HL-60 (cell line): ENCODE measurements at regions not wholly inside any gene's neighbourhood (a gene's known extent, or its start where the extent isn't known, plus 50 kb on each side); places are given as distances from the start of the nearest gene placed in this dataset.

ENCODE experiments used
- DNase-seq, 2 experiments: peaks; one replicate each; pipeline ENCODE4 v3.0.0-alpha.2; 2010 to 2020; ENCODE audit warnings: low read depth in 1 of 2, low spot score in 1 of 2
- H3K27ac ChIP-seq: fragments of 250-450 bp; sonication (Bioruptor Pico); replicated peaks from 2 replicates; pipeline ENCODE4 v1.5.1; 2020; ENCODE audit warnings: mild to moderate bottlenecking, moderate library complexity
- H3K27me3 ChIP-seq: fragments of 250-450 bp; sonication (Bioruptor Pico); 2 replicates; pipeline ENCODE4 v1.5.1; 2021; ENCODE audit warnings: mild to moderate bottlenecking, moderate library complexity; ENCODE audit not compliant: insufficient read depth, poor library complexity, severe bottlenecking
- H3K4me3 ChIP-seq: replicated peaks from 2 replicates; pipeline ENCODE4 v1.5.1; 2011; ENCODE audit warnings: mild to moderate bottlenecking, control low read depth, low read length; ENCODE audit not compliant: insufficient read depth
- CTCF ChIP-seq: IDR thresholded peaks from one replicate; pipeline ENCODE4 v1.5.1; 2011; ENCODE audit warnings: low read length, control low read depth, inconsistent platforms; ENCODE audit not compliant: insufficient read depth
- GABPA ChIP-seq: IDR thresholded peaks from 2 replicates; pipeline ENCODE4 v1.6.1; 2012; ENCODE audit warnings: low read depth
- POLR2AphosphoS5 ChIP-seq: IDR thresholded peaks from 2 replicates; pipeline ENCODE4 v1.6.1; 2012; ENCODE audit warnings: low read depth
- REST ChIP-seq: IDR thresholded peaks from 2 replicates; pipeline ENCODE4 v1.6.1; 2012; ENCODE audit warnings: low read depth; ENCODE audit not compliant: insufficient replicate concordance
- SPI1 ChIP-seq: IDR thresholded peaks from 2 replicates; pipeline ENCODE4 v1.6.1; 2012; ENCODE audit warnings: low read depth, mild to moderate bottlenecking, borderline replicate concordance

- TF ChIP-seq SPI1 = no peak
- no peak for TF ChIP-seq POLR2AphosphoS5
- TF ChIP-seq GABPA = no peak
- TF ChIP-seq REST = no peak
- TF ChIP-seq CTCF = no peak
- H3K27me3 ChIP-seq = peaks cover 3% of the 10 kb centered on the region
- DNase-seq = no peak
- H3K4me3 ChIP-seq = no peak overlapping the region
- no peak overlapping the region for H3K27ac ChIP-seq
Measured at GRCh38 chr13:71033026-71033425, 834.0 kb downstream of the DACH1 start.

- TF ChIP-seq SPI1 (no peak), GABPA (no peak)
- no peak for DNase-seq
- Histone ChIP-seq H3K27me3 (no peaks in the 10 kb centered on the region), H3K4me3 (no peak overlapping the region), H3K27ac (no peak overlapping the region)
Measured at GRCh38 chr13:71030784-71031183, 836.2 kb downstream of the DACH1 start.

GRCh38 chr13:71028884-71029283 is 838.1 kb downstream of the DACH1 start:
- TF ChIP-seq SPI1 (no peak), GABPA (no peak), REST (no peak), POLR2AphosphoS5 (no peak), CTCF (no peak)
- DNase-seq = no peak
- H3K4me3 ChIP-seq = no peak overlapping the region
- H3K27ac ChIP-seq = no peak overlapping the region
- no peaks in the 10 kb centered on the region for H3K27me3 ChIP-seq

GRCh38 chr13:71021825-71022422 is 845.1 kb downstream of the DACH1 start:
- H3K27ac ChIP-seq = no peak overlapping the region
- DNase-seq = no peak
- H3K27me3 ChIP-seq = no peaks in the 10 kb centered on the region
- TF ChIP-seq SPI1 = no peak
- TF ChIP-seq REST = no peak
- TF ChIP-seq CTCF = no peak
- no peak for TF ChIP-seq POLR2AphosphoS5
- no peak for TF ChIP-seq GABPA
- no peak overlapping the region for H3K4me3 ChIP-seq
